Stimulated activated CD4-positive, alpha-beta T cell treated with anti-CD3 and anti-CD28 coated beads, Interleukin-15, amount 100 ng/mL, for 24 hours (primary cell): ENCODE measurements at regions not wholly inside any gene's neighbourhood (a gene's known extent, or its start where the extent isn't known, plus 50 kb on each side); places are given as distances from the start of the nearest gene placed in this dataset.

Experiments
- DNase-seq: peaks from one replicate; pipeline ENCODE4 v3.0.0-alpha.2; 2020

DNA sequence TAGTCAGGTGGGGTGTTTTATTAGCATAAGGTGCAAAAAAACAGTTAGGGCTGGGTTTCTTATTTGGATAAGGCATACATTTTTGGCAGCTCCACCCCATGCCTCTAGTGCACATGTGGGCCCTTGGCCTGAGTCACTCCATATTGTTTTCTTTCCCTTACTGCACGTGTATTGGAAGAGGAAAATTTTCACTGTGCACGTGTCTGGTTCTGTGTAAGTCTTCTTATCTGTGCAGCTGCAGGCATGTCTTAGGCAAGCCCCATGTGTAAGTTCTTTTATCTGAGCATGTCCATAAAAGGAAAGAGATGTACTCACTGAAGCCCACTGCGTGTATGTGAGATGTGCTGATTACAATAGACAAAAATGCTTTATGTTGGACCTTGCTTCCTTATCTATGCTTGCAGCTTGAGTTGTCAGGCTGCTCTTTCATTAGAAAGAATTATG, 540.3 kb upstream of the IGFBP3 start:
- no peak for DNase-seq

DNA sequence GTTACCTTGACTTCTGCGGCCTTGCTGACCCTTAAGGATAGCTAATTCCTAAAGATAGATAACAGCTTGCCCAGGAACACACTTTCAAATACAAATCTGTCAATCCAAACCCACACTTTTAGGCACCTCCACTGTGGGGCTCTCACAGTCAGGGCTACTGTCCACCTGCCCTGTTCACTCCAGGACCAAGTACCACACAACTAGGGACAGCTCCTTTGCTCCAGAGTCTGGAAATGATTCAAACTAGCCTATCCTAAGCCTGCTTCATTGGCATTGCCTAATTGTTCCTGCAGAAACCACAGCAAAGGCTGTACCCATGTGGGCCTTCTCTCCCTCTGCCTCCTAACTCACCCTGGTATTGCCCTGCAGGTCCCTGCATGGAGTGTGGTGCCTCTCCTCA, 538.9 kb upstream of the IGFBP3 start:
- DNase-seq: no peak

DNA sequence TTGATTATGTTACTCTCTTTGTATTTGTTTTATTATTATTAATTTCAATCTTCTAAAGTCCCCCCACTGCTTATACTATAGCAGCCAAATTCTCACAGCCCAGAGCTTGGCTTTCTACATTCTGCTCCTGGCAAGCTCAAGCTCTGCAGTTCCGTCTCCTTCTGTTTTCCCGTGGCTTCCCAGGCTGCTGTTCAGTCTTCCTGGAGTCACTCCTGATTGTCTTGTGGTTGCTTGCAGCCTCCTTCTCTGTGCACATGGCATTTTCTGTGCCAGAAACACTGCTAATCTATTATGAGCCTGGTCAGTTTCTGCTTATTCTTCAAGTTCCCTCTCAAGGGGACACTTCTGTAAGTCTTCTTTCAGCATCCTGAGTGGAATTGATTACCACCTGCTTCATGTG, 533.7 kb upstream of the IGFBP3 start:
- no peak for DNase-seq

DNA sequence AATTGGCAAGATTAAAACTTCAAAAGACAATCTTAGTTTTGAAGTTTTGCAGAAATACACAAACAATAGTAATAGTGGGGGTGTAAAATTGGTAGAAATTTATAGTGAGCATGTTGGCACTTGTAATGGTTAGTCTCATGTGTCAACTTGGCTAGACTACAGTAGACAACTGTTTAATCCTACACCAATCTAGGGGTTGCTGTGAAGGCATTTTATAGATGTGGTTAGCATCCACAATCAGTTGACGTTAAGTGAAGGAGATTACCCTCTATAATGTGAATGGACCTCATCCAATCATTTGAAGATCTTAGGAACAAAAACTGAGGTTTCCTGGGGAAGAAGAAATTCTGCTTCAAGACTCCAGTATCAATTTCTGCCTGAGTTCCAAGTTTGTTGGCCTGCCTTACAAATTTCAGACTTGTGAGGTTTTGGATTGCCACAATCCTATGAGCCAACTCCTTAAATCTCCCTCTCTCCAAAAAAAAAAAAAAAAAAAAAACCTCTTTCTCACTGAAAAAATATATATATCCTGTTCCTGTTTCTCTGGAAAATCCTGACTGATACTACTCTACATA, 531.6 kb upstream of the IGFBP3 start:
- no peak for DNase-seq

DNA sequence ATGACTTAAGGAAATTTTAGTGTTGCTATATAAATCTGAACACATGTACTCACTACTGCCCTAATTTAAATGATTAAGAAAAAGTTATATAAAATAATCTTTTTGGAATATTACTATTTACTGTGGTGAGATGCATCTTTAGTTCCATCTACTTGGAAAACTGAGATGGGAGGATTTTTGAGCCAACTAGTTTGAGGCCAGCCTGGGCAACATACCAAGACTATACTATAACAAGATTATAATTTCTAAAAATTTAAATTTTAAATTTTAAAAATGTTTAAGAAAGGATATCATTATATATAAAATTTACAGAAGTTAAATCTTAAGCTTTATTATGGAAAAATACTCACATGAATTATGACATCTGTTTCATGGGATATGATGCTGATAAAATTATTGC, 530.8 kb upstream of the IGFBP3 start:
- no peak for DNase-seq

DNA sequence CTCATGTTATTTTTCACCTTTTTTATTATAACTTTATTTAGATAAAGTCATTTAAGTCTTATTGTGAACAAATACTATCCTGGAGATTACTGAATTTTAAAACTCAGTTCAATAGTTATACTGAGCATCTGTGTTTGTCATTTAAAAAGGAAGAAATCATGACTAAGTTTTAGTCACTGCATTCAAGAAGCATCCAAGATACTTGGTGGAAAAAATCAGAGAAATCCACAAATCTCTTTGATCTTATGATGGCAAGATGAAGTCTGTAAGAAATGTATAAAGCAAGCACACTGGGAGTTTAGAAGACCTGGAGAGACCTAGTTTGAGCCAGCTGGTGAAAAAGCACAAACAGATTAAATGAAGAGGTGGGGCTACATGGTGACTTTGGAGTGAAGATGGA, 529.8 kb upstream of the IGFBP3 start:
- no peak for DNase-seq

DNA sequence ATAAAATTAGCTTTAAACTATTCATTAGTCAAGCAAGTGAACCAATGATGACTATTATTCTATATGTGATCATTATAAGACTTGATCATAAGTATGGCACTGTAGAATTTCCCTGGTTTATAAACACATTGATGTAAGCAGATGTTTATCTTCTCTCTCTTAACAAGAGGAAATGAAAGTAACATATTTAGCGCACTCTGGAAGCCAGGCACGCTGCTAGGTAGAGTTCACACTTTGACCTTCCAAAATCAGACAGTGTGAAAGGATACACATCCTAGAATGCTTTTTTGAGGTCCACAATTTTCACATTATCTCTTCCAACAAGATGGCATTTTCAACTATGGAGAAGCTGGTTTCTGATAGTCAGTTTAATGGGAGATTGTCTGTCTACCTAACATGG, 529.4 kb upstream of the IGFBP3 start:
- no peak for DNase-seq

DNA sequence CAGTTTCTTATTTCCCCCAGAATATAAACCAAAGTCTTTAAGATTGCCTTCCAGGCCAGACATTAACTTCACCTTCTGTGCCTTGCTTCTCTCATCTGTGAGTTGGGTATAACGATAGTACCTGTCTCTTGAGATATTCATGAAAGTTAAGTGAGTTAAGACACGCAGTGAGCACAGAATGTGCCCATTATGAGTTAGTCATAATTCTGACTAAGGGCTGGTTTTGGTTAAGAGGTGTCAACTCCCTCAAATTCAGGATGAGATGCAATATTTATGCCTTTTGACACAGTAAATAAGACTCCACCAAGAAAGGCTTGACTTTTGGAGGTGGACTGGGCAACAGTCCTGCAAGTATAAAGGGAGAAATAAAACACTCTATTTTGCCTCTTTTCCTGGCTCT, 528.7 kb upstream of the IGFBP3 start:
- DNase-seq: no peak

DNA sequence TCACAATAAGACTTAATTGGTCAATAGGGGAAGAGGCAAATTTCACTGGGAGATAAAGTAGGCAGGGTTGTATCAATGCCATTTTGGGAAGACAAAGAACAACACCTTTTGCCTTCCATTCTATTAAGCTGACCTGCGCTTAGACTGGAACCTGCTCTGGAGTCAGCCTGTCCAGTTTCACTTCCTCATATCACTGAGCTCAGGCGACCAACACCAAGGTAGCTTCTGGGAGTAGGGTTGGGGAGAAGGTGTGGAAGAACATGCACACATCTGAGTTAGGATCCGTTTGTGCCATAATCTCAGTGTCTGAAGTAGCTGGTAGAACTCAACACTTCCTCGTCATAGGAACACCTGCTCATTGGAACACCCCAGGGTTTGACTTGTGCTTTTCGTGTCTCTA, 527.4 kb upstream of the IGFBP3 start:
- DNase-seq: no peak

DNA sequence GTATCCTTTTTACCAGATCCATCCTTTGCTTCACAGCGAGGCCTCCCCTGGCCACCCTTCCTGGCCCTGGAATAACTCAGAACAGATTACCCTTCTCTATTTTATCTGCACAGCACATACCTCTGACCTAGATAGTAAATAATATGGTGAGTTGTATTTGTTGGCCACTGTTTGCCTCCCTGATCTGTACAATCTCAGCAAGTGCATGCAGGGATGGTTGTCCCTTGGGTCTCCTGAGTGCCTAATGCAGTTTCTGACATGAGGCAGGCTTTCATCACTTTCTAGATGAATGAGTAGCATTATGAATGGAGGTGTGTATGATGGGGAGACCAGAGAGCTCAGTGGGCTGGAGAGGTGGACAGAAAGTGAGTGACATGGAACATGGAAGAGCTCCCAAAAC, 525.1 kb upstream of the IGFBP3 start:
- no peak for DNase-seq

DNA sequence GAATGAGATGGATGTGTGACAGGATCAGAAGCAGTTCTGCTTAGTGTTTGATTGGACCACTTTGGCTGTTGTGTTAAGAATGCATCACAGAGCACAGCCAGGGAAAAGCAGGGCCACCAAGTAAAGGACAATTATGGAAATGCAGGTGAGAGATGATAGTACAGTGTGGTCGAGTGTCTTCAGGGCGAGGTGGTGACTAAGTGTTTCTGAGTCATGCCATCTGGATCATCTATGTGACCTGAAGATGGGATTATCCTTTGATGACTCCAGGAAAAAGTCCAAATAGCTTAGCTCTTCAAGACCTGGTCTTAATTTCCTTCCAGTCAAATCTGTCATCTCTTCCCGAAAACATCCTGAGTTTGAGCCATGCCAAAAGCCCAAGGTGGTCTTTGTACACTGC, 523.2 kb upstream of the IGFBP3 start:
- DNase-seq: no peak

DNA sequence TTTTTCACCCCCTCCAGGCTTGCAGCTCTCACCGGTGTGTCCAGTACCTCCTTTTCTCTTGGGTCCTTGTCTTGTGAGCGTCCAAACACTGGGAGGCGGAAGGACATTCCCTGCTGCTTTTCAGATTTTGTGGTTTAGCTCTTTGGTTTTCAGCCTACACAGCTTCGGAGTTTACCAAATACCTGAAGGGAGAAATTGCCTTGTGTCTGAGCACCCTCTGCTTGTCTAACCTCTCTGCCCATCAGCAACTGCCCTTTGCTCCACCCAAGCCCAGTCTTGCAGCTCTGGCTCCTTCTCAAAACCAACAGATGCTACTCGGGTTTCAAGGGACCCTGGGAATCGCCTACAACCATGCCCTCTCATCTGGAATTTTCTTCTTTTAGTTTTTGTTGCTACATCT, 519.1 kb upstream of the IGFBP3 start:
- DNase-seq: no peak

DNA sequence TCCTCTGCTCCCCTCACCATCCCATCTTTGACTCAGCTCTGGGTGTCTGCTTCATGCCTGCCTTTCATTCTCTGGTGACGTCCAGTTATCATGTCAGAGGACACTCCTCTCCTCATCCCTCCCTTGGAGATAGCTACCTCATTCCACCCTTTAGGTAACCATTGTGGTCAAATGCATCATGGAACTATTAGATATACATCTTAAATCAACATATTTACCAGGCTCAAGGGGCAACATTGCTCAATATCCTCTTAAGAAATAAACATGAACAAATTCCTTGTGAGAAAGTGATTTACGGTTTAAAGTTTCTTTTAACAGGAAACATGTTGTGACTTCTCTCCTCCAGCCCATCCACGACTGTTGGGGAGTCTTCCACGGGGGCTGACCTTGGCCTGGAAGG, 511.6 kb upstream of the IGFBP3 start:
- DNase-seq: no peak

DNA sequence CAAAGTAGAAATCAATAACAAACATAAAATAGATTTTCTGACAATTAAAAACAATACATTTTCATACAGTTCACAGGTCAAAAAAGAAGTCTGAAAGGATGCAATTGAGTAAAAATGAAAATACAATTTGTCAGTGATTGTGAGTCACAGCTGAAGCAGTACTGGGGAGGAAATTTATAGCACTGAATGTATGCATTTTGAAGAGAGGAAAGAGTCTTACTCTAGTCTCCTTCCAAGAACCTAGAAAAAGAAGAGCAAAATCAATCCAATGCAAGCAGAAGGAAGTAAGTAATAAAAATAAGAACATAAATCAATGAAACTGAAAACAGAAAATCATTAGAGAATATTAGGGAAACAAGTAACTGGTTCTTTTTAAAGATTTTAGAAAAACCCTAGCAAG, 507.2 kb upstream of the IGFBP3 start:
- DNase-seq: no peak

DNA sequence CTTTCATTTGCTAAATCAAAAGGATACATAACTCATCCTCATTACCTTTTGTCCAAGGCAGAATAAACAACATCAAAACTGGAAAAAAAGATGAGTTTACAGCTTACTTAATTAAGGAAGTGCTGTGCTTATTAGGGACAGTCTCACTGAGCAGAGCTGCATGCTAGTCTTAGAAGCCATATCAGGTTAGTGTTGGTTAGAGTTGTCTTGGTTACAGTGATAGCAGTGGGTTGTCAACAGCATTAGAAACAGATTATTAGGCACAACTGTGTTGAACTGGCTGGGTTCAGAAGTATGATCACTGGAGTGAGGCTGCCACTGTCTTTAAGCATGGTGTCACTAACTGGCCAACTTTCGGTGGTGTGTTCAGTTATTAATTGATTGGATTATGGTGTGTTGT, 503.9 kb upstream of the IGFBP3 start:
- DNase-seq: no peak

DNA sequence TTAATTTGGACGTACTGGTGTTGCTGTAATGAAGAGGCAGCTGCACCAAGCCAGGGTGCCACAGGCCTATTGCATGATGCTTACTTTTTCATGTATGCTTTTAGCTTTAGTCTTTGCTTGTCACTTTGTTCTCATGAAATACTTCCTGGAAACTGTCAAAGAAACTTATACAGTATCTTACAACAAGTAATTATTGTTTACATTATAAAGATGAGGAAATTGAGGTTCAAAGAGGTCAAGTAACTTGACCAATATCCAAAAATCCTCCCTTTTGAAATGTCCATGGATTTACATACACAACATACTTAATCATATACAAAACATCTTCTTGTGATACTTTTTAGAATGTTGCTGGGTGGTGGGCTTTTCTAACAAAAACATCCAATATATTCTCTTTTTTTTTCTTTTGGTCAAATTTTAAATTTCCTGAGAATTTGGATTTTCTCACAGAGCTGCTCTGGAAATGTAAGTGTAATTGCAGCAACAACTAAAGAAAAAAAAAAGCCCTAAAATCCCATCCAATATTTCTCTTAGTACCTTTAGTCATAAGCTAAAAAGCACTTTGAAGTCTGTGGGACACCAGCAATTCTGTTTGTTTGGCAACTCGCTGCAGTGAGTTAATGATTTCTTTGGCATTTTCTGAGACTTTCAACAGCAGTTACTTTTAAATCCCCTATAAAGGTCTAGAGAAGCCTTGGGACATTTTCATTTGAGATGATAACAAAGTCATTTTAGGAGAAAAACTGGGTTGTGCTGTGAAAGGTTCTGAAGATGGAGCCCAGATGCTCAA, 500.6 kb upstream of the IGFBP3 start:
- no peak for DNase-seq

DNA sequence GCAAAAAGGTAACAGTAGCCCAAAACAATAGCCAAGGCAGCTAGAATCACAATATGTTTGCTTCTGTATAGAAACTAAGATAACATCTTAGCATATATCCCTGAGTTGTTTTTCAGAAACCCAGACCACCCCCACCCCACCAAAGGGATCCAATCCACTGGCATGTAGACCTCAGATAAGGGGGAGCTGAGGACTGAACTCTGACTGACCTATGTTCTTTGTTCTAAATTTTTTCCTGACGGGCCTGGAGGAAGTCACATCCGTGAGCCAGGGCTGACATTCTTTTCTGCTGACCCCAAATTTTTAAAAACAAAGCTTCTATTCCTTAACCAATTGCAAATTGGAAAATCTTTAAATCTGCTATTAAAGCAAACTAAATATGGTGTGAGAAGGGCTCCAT, 493.9 kb upstream of the IGFBP3 start:
- no peak for DNase-seq

DNA sequence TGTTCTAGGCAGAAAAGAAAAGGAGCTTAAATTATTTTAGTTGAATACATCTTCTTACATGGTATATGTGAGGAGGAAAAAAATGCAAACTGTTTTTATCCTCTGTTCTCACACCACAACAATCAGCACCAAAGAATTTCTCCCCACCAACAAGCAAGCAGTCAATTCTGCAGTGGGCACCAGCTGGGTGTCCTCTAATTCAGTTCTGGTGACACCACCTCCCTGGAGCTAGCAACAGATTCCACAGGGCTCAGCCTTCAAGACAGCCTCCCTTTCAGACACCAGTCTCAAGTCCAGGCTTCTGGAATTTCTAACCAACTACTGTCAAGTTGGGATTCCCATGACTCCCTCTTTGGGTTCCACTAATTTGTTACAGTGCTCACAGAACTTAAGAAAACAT, 490.2 kb upstream of the IGFBP3 start:
- no peak for DNase-seq

DNA sequence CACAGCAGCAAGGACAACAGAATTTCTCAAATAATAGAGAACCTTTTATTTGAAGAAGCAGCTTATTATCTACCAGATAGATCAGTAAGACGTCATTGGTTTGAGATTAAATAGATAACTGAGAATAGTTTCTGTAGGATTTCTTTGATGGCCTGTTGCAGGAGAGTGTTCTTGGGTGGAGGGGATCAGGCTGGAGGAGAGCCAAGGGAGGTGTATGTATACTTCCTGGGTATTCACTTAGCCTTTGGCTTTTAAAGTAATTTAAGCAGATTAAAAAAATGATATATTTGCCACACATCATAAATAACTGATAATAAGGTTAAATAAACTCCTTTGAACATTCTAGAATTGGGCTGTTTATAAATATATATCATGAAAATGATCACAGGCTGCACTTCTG, 486.1 kb upstream of the IGFBP3 start:
- no peak for DNase-seq

DNA sequence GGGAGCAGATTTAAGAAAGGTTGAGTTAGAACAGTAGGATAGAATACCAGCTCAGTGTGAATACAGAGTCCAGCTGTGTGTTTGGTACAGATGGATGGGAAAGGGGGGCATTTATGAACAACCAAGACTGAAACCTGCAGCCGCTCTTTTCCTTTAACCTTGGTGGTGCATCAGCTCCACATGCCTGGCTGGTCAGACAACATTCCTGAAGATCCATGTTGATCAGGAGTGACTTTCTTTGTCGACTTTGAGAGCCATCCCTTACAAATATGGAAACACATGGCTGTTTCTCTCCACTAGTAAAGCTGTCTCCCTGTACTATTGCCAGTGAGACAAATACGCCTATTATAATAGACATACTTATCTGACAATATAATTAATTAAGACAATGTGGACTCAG, 476.5 kb upstream of the IGFBP3 start:
- no peak for DNase-seq

DNA sequence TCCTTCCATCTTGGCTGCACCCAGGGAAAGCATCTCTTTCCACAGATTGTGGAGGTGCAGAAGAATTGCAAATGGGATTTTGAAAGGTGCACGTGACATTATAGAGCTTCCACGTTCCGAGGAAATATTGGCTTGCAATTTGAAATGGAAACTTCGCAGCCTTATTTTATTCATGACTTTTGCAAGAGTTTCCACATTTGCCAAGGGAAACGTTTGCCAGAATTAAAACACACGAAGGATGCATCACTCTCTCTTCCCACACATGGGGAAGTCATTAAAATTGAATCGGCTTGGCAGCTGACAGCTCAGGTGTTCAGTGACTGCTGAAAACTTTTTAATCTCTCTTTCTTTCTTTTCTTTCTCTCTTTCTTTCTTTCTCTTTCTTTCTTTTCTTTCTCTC, 475.4 kb upstream of the IGFBP3 start:
- DNase-seq: no peak

DNA sequence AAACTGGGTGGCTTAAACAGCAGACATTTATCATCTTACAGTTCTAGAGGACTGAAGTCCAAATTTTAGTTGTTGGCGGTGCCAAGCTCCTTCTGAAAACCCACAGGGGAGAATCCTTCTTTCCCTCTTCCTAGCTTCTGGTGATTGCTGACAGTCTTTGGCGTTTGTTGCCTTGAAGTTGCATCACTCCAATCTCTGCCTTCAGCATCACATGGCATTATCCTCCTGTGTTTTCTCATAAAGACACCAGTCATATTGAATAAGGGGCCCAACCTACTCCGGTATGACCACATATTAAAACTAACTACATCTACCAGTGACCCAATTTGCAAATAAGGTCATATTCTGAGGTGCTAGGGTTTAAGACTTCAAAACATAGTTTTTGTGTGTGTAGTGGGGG, 472.1 kb upstream of the IGFBP3 start:
- DNase-seq: no peak

DNA sequence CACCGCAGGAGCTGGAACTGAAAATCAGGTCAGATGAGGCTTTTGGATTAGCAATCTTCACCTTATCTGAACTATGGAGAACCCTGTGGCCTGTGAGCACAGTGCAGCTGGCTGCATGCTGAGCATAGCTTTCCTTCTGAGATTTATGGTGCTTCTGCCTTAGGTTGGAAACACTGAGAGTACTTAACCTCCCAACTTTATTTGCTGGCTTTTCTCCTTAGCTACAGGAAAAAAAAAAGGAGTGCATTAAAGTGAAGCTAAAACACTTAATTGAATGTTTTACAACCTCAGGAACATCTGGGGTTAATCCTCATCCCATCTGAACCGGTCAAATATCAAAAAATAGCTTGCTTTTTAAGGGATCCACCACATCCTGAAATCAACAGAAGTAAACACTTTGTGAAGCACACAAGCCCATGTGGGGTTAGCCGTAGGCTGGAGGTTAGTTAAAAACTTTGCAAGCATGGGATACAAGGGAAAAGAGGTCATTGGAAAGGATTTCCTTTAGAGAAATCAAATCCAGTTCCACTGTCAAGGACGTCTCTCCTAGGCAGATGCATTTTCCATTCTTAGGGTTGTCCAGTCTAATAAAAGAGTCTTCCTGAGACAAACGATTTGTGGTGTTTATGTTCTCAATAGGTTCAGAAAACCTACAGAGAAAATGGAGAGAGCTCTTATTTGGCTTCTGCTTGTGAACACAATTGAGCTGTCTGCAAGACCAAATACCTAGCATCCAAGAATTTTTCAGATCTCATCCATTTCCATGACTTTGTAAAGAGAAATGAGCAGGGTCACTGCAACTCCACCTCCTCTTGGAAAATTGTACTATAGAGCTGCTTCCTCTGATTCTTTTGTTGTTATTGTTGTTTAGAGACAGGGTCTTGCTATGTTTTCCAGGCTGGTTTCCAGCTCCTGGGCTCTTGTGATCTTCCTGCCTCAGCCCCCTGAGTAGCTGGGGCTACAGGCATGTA, 470.4 kb upstream of the IGFBP3 start:
- no peak for DNase-seq

DNA sequence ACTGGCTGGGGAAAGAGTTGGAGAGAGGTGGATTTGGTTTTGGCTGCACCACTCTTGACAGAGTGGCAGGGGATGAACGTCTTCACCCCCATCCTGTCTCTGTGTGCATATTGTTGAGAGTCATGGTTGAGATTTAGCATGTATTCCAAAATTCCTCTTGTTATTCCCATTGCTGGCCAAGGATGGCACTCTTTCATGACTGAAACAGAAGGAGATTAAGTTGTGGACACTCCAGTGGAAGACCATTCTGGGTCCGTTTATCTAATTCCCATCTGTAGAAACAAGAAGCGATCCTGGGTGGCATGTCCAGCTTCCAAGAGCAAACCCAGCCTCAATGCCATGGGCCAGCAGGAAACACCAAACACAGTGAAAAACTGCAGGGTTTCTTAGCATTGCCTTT, 469.0 kb upstream of the IGFBP3 start:
- no peak for DNase-seq
